H9 (cell line): ENCODE measurements at regions not wholly inside any gene's neighbourhood (a gene's known extent, or its start where the extent isn't known, plus 50 kb on each side); places are given as distances from the start of the nearest gene placed in this dataset.
A peak's percentile ranks its signal among the peaks of the same experiment; 100 is the strongest.

Experiments
- DNase-seq: peaks from one replicate; pipeline ENCODE4 v3.0.0-alpha.2; 2017
- H2AFZ ChIP-seq: one replicate; pipeline ENCODE4 v1.6.1; 2013; ENCODE audit warnings: mild to moderate bottlenecking, low read length, control low read depth, moderate library complexity
- H2AK5ac ChIP-seq: 2 replicates; pipeline ENCODE4 v1.6.1; 2013; ENCODE audit warnings: low read length, control low read depth, mixed read lengths; ENCODE audit not compliant: insufficient read length
- H2BK120ac ChIP-seq: one replicate; pipeline ENCODE4 v1.6.1; 2013; ENCODE audit warnings: low read depth, mild to moderate bottlenecking, low read length, control low read depth, inconsistent platforms; ENCODE audit not compliant: poor library complexity, severe bottlenecking
- H2BK12ac ChIP-seq: 2 replicates; pipeline ENCODE4 v1.6.1; 2013; ENCODE audit warnings: low read length, control low read depth, mixed read lengths, low read depth; ENCODE audit not compliant: insufficient read length
- H2BK15ac ChIP-seq: 2 replicates; pipeline ENCODE4 v1.6.1; 2013; ENCODE audit warnings: low read depth, low read length, control low read depth
- H2BK20ac ChIP-seq: one replicate; pipeline ENCODE4 v1.6.1; 2013; ENCODE audit warnings: low read depth, mild to moderate bottlenecking, low read length, control low read depth, inconsistent platforms; ENCODE audit not compliant: poor library complexity, severe bottlenecking
- H2BK5ac ChIP-seq: 2 replicates; pipeline ENCODE4 v1.6.1; 2013; ENCODE audit warnings: low read length, control low read depth, mixed read lengths; ENCODE audit not compliant: insufficient read length
- H3K14ac ChIP-seq: 2 replicates; pipeline ENCODE4 v1.6.1; 2013; ENCODE audit warnings: low read length, control low read depth; ENCODE audit not compliant: insufficient read depth
- H3K18ac ChIP-seq: 2 replicates; pipeline ENCODE4 v1.6.1; 2013; ENCODE audit warnings: low read depth, mild to moderate bottlenecking, mixed read lengths, low read length, control low read depth; ENCODE audit not compliant: insufficient read length
- H3K23ac ChIP-seq: 2 replicates; pipeline ENCODE4 v1.6.1; 2013; ENCODE audit warnings: low read length, control low read depth, mixed read lengths, low read depth; ENCODE audit not compliant: insufficient read length
- H3K23me2 ChIP-seq: 2 replicates; pipeline ENCODE4 v1.6.1; 2013; ENCODE audit warnings: low read depth, mild to moderate bottlenecking, mixed read lengths, low read length, control low read depth; ENCODE audit not compliant: insufficient read length, poor library complexity, severe bottlenecking
- H3K27ac ChIP-seq: 2 replicates; pipeline ENCODE4 v1.5.1; 2013; ENCODE audit warnings: low read length, control low read depth, mixed read lengths, low read depth; ENCODE audit not compliant: insufficient read length
- H3K27me3 ChIP-seq: 2 replicates; pipeline ENCODE4 v1.6.1; 2013; ENCODE audit warnings: low read length, control low read depth, inconsistent platforms; ENCODE audit not compliant: insufficient read depth
- H3K4ac ChIP-seq: 2 replicates; pipeline ENCODE4 v1.6.1; 2013; ENCODE audit warnings: low read depth, mild to moderate bottlenecking, control low read depth, inconsistent platforms, low read length, moderate library complexity
- H3K4me1 ChIP-seq: 2 replicates; pipeline ENCODE4 v1.6.1; 2013; ENCODE audit warnings: low read length, control low read depth, inconsistent platforms; ENCODE audit not compliant: insufficient read depth
- H3K4me2 ChIP-seq: 2 replicates; pipeline ENCODE4 v1.6.1; 2013; ENCODE audit warnings: low read length, control low read depth, mixed read lengths; ENCODE audit not compliant: insufficient read length, insufficient read depth
- H3K56ac ChIP-seq: 2 replicates; pipeline ENCODE4 v1.6.1; 2013; ENCODE audit warnings: low read depth, mild to moderate bottlenecking, mixed read lengths, low read length, control low read depth; ENCODE audit not compliant: insufficient read length
- H3K79me1 ChIP-seq: 2 replicates; pipeline ENCODE4 v1.6.1; 2013; ENCODE audit warnings: low read depth, mild to moderate bottlenecking, moderate library complexity, low read length, control low read depth, inconsistent platforms; ENCODE audit not compliant: insufficient read depth, poor library complexity, severe bottlenecking
- H3K79me2 ChIP-seq: 2 replicates; pipeline ENCODE4 v1.6.1; 2013; ENCODE audit warnings: low read length, control low read depth, inconsistent platforms; ENCODE audit not compliant: insufficient read depth
- H3K9ac ChIP-seq: 2 replicates; pipeline ENCODE4 v1.6.1; 2013; ENCODE audit warnings: low read length, control low read depth, mixed read lengths; ENCODE audit not compliant: insufficient read length; ENCODE audit errors: extremely low read depth
- H3K9me3 ChIP-seq: one replicate; pipeline ENCODE4 v1.6.1; 2013; ENCODE audit warnings: low read depth, low read length, inconsistent platforms; ENCODE audit not compliant: control insufficient read depth
- H3T11ph ChIP-seq: one replicate; pipeline ENCODE4 v1.6.1; 2013; ENCODE audit warnings: mild to moderate bottlenecking, low read length, control low read depth, inconsistent platforms
- H4K20me1 ChIP-seq: one replicate; pipeline ENCODE4 v1.6.1; 2013; ENCODE audit not compliant: control insufficient read depth, insufficient read length, insufficient read depth
- H4K5ac ChIP-seq: 2 replicates; pipeline ENCODE4 v1.6.1; 2013; ENCODE audit warnings: low read depth, mild to moderate bottlenecking, mixed read lengths, low read length, control low read depth; ENCODE audit not compliant: insufficient read length
- H4K8ac ChIP-seq: replicated peaks from 2 replicates; pipeline ENCODE4 v1.6.1; 2013; ENCODE audit warnings: low read length, control low read depth, mixed read lengths, low read depth; ENCODE audit not compliant: insufficient read length
- H4K91ac ChIP-seq: 2 replicates; pipeline ENCODE4 v1.6.1; 2013; ENCODE audit warnings: low read depth, mild to moderate bottlenecking, moderate library complexity, mixed read lengths, low read length, control low read depth; ENCODE audit not compliant: insufficient read length
- H3K27ac Mint-ChIP-seq, 3 experiments: 2 replicates in 2 of 3; 3 replicates in 1 of 3; pipeline ENCODE4 v1.8.0; 2020 to 2021; ENCODE audit warnings: mixed read lengths in 3 of 3, mild to moderate bottlenecking in 1 of 3, moderate library complexity in 1 of 3
- H3K27me3 Mint-ChIP-seq: 2 replicates; pipeline ENCODE4 v1.8.0; 2021; ENCODE audit warnings: low read depth, mild to moderate bottlenecking, moderate library complexity, mixed read lengths
- H3K36me3 Mint-ChIP-seq, 3 experiments: 2 replicates in 2 of 3; 3 replicates in 1 of 3; pipeline ENCODE4 v1.8.0; 2020 to 2021; ENCODE audit warnings: low read depth in 3 of 3, mixed read lengths in 3 of 3; ENCODE audit not compliant: insufficient read depth in 1 of 3
- H3K4me1 Mint-ChIP-seq, 2 experiments: 2 replicates each; pipeline ENCODE4 v1.8.0; 2020; ENCODE audit warnings: mixed read lengths in 2 of 2
- H3K4me3 Mint-ChIP-seq, 2 experiments: 2 replicates in 1 of 2; 3 replicates in 1 of 2; pipeline ENCODE4 v1.8.0; 2020 to 2021; ENCODE audit warnings: mild to moderate bottlenecking in 2 of 2, mixed read lengths in 2 of 2, moderate library complexity in 1 of 2
- H3K9me3 Mint-ChIP-seq, 2 experiments: 2 replicates in 1 of 2; 3 replicates in 1 of 2; pipeline ENCODE4 v1.8.0; 2020; ENCODE audit warnings: mild to moderate bottlenecking in 2 of 2, mixed read lengths in 2 of 2, moderate library complexity in 1 of 2
- WGBS: extraction: QIAGEN DNeasy Blood & Tissue Kit; methylation state at CpG from one replicate; pipeline ENCODE4 v1.1.7; 2013; ENCODE audit warnings: missing lambda C conversion rate, low lambda C conversion rate, mixed read lengths; ENCODE audit not compliant: insufficient read length; ENCODE audit errors: extremely low coverage; 5-methylcytosine and 5-hydroxymethylcytosine counted together
- TF ChIP-seq, protein P1 (sequence below): fragments of 200-600 bp; sonication (generic); conservative IDR thresholded peaks from 3 replicates; pipeline ENCODE4 v1.8.0; 2021; ENCODE audit warnings: antibody characterized with exemption, mild to moderate bottlenecking

DNA sequence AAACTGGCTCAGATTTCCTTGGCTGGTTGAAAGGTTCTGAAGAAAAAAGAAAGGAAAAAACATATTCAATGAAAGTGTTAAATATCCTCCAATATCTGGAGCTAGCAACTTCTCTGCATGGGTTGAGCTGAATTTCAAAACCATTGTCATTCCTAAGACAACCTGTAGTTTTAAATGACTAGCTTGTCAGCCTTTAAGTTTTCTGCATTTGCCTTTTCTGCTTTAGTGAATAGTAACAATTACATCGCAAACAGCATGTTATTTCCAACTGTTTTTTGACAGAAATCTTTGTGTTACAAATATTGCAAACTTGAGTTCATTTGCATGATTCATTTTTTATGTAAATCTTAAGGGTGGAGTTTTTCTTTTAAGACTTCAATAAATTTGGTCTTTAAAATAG is 852.3 kb upstream of the CELF2 start:
- no peak overlapping the region for H4K8ac ChIP-seq
- no CpG with 5 or more reads among the region's 1 CpG for WGBS
- TF ChIP-seq, protein P1, sequence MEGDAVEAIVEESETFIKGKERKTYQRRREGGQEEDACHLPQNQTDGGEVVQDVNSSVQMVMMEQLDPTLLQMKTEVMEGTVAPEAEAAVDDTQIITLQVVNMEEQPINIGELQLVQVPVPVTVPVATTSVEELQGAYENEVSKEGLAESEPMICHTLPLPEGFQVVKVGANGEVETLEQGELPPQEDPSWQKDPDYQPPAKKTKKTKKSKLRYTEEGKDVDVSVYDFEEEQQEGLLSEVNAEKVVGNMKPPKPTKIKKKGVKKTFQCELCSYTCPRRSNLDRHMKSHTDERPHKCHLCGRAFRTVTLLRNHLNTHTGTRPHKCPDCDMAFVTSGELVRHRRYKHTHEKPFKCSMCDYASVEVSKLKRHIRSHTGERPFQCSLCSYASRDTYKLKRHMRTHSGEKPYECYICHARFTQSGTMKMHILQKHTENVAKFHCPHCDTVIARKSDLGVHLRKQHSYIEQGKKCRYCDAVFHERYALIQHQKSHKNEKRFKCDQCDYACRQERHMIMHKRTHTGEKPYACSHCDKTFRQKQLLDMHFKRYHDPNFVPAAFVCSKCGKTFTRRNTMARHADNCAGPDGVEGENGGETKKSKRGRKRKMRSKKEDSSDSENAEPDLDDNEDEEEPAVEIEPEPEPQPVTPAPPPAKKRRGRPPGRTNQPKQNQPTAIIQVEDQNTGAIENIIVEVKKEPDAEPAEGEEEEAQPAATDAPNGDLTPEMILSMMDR, result no peak
- no peak overlapping the region for H4K91ac ChIP-seq
- H3K4me1 ChIP-seq, result peaks cover 8% of the 10 kb centered on the region; the same call in 1 of the 2 replicates
- H3K4me2 ChIP-seq, result no peak overlapping the region
- H3K9ac ChIP-seq, result no peak overlapping the region
- no peak overlapping the region for H4K5ac ChIP-seq
- H3K14ac ChIP-seq, result no peak overlapping the region
- H2BK20ac ChIP-seq, result no peak overlapping the region
- no peaks in the 10 kb centered on the region for H3K23me2 ChIP-seq
- H4K20me1 ChIP-seq, result no peaks in the 10 kb centered on the region
- Mint-ChIP-seq H3K36me3 (peaks cover 26 to 47% (median 41%) of the 10 kb centered on the region in 3 experiments), H3K27ac (peak overlapping the region; percentile 90 to 98 (median 97)), H3K4me1 (peaks cover 47 to 59% of the 10 kb centered on the region in 2 experiments), H3K4me3 (peak overlapping the region in 1 of 2 experiments; percentile 15; a peak in 2 of 5 replicates), H3K9me3 (peaks cover 25 to 26% of the 10 kb centered on the region in 2 experiments), H3K27me3 (no peaks in the 10 kb centered on the region)
- no peak overlapping the region for H2BK12ac ChIP-seq
- H3K9me3 ChIP-seq, result peaks cover 11% of the 10 kb centered on the region
- H2BK120ac ChIP-seq, result no peak overlapping the region
- H3K56ac ChIP-seq, result no peak overlapping the region
- H2BK15ac ChIP-seq, result no peak overlapping the region
- H3K27me3 ChIP-seq, result no peaks in the 10 kb centered on the region
- H3K79me2 ChIP-seq, result no peaks in the 10 kb centered on the region
- no peak overlapping the region for H2AFZ ChIP-seq
- no peak overlapping the region for H2BK5ac ChIP-seq
- H2AK5ac ChIP-seq, result no peak overlapping the region
- H3K4ac ChIP-seq, result no peak overlapping the region
- H3T11ph ChIP-seq, result no peak overlapping the region
- no peak for DNase-seq
- no peak overlapping the region for H3K23ac ChIP-seq
- peak overlapping the region; percentile 23 for H3K27ac ChIP-seq
- no peaks in the 10 kb centered on the region for H3K79me1 ChIP-seq
- no peak overlapping the region for H3K18ac ChIP-seq
